ENCODE measurements at regions not wholly inside any gene's neighbourhood (a gene's known extent, or its start where the extent isn't known, plus 50 kb on each side); places are given as distances from the start of the nearest gene placed in this dataset.

GRCh38 chr1:198032668-198033067 is 115.5 kb downstream of the LHX9 start:
- TF ChIP-seq CTCF (conservative IDR thresholded peaks at IDR 0.05; ENCODE audit: low read depth, low read length) (no peak), EZH2 (IDR thresholded peaks at IDR 0.05; ENCODE audit: borderline replicate concordance, low read depth, low read length, poor library complexity, severe bottlenecking) (no peak)
